PFSK-1 (cell line): ENCODE measurements at regions not wholly inside any gene's neighbourhood (a gene's known extent, or its start where the extent isn't known, plus 50 kb on each side); places are given as distances from the start of the nearest gene placed in this dataset.

Source experiments
- FOXP2 ChIP-seq: optimal IDR thresholded peaks from 2 replicates; pipeline ENCODE3; 2011; ENCODE audit warnings: borderline replicate concordance, control low read depth, inconsistent platforms; ENCODE audit not compliant: insufficient read depth; ENCODE audit errors: extremely low read length, extremely low read depth
- POLR2AphosphoS5 ChIP-seq: IDR thresholded peaks from 2 replicates; pipeline ENCODE4 v1.6.1; 2012; ENCODE audit warnings: low read depth, mild to moderate bottlenecking, control low read depth, low read length, moderate library complexity
- SIN3A ChIP-seq: IDR thresholded peaks from 2 replicates; pipeline ENCODE4 v1.6.1; 2012; ENCODE audit warnings: mild to moderate bottlenecking, low read length, moderate library complexity, borderline replicate concordance; ENCODE audit not compliant: insufficient read depth
- TAF1 ChIP-seq: IDR thresholded peaks from 2 replicates; pipeline ENCODE4 v1.6.1; 2012; ENCODE audit warnings: low read length, control low read depth, borderline replicate concordance; ENCODE audit not compliant: insufficient read depth
- TF ChIP-seq, protein P1 (sequence below), 2 experiments: IDR thresholded peaks; 2 replicates each; pipeline versions ENCODE4 v1.6.1 to v1.8.0; 2011 to 2012; ENCODE audit warnings: low read depth in 2 of 2, low read length in 2 of 2, control low read depth in 1 of 2, inconsistent platforms in 1 of 2, mild to moderate bottlenecking in 1 of 2, moderate library complexity in 1 of 2; ENCODE audit not compliant: insufficient read depth in 1 of 2

DNA sequence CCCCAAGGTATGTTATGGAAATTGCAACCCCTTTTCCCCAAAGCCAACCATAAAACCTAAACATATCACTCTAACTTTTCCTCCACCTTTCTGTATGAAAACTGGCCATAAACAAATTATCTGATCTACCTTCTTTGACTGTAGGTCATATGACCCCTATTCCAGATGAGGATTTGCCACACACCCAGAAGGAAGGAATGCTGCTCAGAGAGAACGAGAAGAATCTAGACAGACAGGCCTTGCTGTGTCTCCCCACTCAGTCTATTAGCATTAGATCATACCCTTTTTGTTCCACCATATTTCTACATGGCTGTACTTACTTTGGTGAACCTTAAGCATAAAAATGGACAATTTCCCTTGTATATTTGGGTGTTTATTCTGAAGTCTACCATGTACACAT is 113.0 kb upstream of the PHYHIPL start:
- no peak for TF ChIP-seq TAF1
- TF ChIP-seq, protein P1, sequence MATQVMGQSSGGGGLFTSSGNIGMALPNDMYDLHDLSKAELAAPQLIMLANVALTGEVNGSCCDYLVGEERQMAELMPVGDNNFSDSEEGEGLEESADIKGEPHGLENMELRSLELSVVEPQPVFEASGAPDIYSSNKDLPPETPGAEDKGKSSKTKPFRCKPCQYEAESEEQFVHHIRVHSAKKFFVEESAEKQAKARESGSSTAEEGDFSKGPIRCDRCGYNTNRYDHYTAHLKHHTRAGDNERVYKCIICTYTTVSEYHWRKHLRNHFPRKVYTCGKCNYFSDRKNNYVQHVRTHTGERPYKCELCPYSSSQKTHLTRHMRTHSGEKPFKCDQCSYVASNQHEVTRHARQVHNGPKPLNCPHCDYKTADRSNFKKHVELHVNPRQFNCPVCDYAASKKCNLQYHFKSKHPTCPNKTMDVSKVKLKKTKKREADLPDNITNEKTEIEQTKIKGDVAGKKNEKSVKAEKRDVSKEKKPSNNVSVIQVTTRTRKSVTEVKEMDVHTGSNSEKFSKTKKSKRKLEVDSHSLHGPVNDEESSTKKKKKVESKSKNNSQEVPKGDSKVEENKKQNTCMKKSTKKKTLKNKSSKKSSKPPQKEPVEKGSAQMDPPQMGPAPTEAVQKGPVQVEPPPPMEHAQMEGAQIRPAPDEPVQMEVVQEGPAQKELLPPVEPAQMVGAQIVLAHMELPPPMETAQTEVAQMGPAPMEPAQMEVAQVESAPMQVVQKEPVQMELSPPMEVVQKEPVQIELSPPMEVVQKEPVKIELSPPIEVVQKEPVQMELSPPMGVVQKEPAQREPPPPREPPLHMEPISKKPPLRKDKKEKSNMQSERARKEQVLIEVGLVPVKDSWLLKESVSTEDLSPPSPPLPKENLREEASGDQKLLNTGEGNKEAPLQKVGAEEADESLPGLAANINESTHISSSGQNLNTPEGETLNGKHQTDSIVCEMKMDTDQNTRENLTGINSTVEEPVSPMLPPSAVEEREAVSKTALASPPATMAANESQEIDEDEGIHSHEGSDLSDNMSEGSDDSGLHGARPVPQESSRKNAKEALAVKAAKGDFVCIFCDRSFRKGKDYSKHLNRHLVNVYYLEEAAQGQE (IDR thresholded peaks at IDR 0.05; ENCODE audit: insufficient read depth in 1 of 2, low read depth in 2 of 2, low read length in 2 of 2), result no peak
- TF ChIP-seq POLR2AphosphoS5, result no peak
- no peak for TF ChIP-seq SIN3A
- no peak for TF ChIP-seq FOXP2
